ENCODE measurements at regions not wholly inside any gene's neighbourhood (a gene's known extent, or its start where the extent isn't known, plus 50 kb on each side); places are given as distances from the start of the nearest gene placed in this dataset.

GRCh38 chr16:24668481-24669061, 60.9 kb upstream of the TNRC6A start:
- no peak for TF ChIP-seq CTCF (IDR thresholded peaks at IDR 0.05)
- peak overlapping the region; percentile 29 for H3K4me3 ChIP-seq
- H3K27ac ChIP-seq: peak overlapping the region; percentile 88 to 93
- no peak for DNase-seq (ENCODE audit: low spot score)

GRCh38 chr16:24670623-24671454, 58.6 kb upstream of the TNRC6A start:
- peak overlapping the region; percentile 46 for H3K4me3 ChIP-seq
- peak; percentile 92 for DNase-seq (ENCODE audit: low spot score)
- no peak for TF ChIP-seq CTCF (IDR thresholded peaks at IDR 0.05)
- peak overlapping the region; percentile 88 to 93 for H3K27ac ChIP-seq

- no peak for TF ChIP-seq CTCF (IDR thresholded peaks at IDR 0.05)
- Histone ChIP-seq H3K27ac (peak overlapping the region; percentile 88 to 93), H3K4me3 (peak overlapping the region; percentile 46)
- DNase-seq (ENCODE audit: low spot score): no peak
Observed at GRCh38 chr16:24671455-24671954, 57.9 kb upstream of the TNRC6A start.

GRCh38 chr16:24673155-24673554, 56.3 kb upstream of the TNRC6A start:
- no peak overlapping the region for H3K27ac ChIP-seq
- no peak overlapping the region for H3K4me3 ChIP-seq
- TF ChIP-seq CTCF (IDR thresholded peaks at IDR 0.05): no peak
- no peak for DNase-seq (ENCODE audit: low spot score)

- no peak for TF ChIP-seq CTCF (IDR thresholded peaks at IDR 0.05)
- no peak for DNase-seq (ENCODE audit: low spot score)
Observed at GRCh38 chr16:24674877-24675276, 54.6 kb upstream of the TNRC6A start.

GRCh38 chr16:24677388-24677787, 52.1 kb upstream of the TNRC6A start:
- Histone ChIP-seq H3K4me3 (no peak overlapping the region), H3K27ac (no peak overlapping the region)
- no peak for TF ChIP-seq CTCF (IDR thresholded peaks at IDR 0.05)
- DNase-seq (ENCODE audit: low spot score): no peak

More at GRCh38 chr16:24674877-24675276, 54.6 kb upstream of the TNRC6A start:
- Histone ChIP-seq H3K27ac (no peak overlapping the region), H3K4me3 (no peak overlapping the region)

Data from coronary artery (tissue), 2 donors.